GM12872 (cell line): ENCODE measurements at regions not wholly inside any gene's neighbourhood (a gene's known extent, or its start where the extent isn't known, plus 50 kb on each side); places are given as distances from the start of the nearest gene placed in this dataset.

ENCODE experiments used
- TF ChIP-seq, protein P1 (sequence below): IDR thresholded peaks from 3 replicates; pipeline ENCODE4 v1.5.1; 2011; ENCODE audit warnings: low read depth, mild to moderate bottlenecking, low read length, moderate library complexity; ENCODE audit not compliant: insufficient read depth

DNA sequence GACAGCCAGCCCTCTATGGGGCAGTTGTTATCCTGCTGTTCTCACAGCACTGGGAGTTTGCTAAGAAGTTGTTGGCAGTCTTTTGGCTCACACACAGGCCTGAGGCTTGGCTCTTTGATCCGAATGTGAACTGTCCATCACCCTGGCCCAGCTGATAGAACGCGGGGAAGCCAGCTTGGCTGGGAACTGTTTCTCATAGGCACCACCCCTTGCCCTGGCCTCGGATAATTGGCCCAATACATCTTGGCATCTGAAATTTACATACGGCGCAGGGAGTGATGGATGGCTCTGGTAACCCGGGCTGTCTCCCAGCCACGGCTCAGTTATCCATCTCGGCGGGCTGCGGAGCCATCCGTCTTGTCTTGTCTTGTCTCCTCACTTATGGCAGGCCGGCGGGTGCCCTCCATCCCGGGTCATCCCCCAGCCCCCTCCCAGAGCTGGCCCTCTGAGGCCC is 164.1 kb downstream of the PHETA1 start:
- TF ChIP-seq, protein P1, sequence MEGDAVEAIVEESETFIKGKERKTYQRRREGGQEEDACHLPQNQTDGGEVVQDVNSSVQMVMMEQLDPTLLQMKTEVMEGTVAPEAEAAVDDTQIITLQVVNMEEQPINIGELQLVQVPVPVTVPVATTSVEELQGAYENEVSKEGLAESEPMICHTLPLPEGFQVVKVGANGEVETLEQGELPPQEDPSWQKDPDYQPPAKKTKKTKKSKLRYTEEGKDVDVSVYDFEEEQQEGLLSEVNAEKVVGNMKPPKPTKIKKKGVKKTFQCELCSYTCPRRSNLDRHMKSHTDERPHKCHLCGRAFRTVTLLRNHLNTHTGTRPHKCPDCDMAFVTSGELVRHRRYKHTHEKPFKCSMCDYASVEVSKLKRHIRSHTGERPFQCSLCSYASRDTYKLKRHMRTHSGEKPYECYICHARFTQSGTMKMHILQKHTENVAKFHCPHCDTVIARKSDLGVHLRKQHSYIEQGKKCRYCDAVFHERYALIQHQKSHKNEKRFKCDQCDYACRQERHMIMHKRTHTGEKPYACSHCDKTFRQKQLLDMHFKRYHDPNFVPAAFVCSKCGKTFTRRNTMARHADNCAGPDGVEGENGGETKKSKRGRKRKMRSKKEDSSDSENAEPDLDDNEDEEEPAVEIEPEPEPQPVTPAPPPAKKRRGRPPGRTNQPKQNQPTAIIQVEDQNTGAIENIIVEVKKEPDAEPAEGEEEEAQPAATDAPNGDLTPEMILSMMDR: no peak

DNA sequence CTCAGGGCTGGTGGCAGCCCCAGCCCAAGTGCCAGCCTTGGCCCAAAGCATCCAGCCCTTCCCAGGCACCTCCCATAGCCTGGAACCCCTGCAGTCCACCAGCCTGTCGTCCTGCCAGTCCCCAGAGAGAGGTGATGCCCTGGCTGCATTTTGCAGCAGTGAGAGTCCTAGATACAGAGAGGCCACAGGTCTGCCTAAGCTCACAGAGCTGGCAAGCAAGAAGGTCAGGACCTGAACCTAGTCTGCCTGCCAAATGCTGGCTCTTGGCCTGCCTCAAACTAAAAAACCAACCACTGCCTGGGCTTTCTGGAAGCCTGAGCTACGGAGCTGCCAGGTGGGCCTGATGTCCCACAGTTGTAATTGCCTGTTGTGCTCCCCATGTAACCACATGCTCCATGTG is 164.9 kb downstream of the PHETA1 start:
- TF ChIP-seq, protein P1: no peak

DNA sequence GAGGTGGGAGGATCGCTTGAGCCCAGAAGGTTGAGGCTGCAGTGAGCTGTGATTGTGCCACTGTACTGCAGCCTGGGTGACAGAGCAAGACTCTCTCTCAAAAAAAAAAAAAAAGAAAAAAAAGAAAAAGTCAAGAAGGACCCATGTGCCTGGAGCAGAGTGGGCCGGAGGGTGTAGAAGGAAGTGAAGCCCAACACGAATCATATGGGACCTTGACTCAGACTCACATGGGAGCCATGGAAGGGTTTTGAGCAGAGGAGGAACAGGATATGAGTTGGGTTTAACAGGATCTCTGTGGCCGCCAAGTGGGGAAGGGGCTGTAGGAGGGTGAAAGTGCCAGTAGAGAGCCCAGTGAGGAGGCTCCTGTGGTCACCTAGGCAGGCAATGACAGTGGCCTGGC is 165.4 kb downstream of the PHETA1 start:
- TF ChIP-seq, protein P1: no peak

DNA sequence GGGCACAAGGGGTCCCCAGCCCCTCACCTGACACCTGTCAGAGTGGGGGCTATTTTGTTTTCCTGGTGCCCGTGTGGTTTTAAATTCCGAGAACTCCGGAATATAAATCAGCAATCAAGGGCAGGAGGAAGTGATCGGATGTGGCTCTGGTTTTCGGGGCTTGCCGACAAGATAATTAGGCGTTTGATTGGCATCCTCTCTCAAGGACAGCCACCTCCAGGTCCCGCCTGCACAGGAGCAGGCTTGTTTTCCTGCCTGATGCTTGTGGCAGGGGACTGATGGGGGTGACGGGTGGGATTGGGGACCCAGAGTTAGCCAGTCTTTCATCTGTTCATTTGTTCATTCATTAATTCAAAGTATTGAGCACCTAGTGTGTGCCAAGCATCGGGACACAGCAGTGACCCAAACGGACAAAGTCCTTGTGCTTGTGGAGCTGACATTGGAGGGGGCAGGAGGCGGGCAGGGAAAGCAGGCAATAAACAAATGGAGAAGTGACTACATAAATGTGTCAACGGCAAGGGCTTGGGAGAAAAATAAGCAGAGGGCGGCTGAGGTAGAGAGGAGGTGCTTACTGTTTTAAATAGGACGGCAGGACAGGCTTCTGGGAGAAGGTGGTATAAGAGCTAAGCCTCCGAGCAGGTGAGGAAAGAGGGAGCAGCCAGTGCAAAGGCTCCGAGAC is 166.5 kb downstream of the PHETA1 start:
- TF ChIP-seq, protein P1: no peak

DNA sequence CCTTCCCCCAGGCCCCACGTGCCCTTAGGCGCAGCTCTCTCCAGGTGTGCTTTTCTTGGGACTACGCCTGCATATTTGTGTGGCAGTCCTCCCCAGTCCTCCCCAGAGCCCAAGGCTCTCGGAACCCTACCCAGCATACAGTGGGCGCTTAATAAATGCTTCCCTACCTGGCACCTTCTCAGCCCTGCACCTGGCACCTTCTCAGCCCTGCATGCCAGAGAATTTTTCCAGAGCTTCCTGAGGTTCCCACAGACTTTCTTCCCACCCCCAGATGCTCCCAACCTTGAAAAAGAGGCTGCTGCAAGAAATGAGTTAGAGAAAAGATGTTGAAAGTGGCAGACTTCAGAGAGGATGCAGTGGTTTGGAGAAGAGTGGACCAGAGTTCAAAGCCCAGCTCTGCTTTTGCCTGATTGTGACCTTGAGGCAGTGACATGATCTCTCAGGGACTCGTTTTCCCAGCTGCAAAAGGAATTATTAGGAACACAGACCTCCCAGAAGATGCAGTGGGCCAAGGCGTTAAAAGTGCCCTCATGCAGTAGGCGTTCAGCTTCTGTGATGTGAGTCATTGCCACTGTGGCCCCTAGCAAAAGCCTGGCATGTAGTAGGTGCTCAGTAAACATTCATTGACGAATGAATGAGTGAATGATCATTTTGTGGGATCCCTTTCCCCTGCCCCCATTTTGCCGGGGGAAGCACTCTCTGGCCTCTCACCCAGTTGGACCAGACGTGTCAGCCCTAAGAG is 167.2 kb downstream of the PHETA1 start:
- TF ChIP-seq, protein P1: no peak

DNA sequence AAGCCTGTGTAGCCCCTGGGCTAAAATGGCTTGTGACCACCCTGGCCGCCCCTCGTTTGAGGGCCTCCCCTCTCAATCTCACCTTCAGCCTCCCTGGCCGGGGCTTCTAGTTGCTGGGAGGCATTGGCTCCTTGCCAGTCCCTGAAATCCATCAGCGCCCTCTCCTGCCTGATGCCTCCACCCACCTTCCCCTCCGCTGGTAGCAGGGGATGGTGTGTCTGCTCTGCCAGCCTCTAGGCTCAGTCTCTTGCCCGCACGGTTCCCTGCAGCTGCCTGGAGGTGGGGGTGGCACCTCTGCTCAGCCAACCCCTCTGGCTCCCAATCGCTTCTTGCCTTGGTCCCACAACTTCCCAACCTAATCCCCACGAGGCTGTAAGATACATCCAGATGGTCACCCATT is 167.9 kb downstream of the PHETA1 start:
- TF ChIP-seq, protein P1: no peak

DNA sequence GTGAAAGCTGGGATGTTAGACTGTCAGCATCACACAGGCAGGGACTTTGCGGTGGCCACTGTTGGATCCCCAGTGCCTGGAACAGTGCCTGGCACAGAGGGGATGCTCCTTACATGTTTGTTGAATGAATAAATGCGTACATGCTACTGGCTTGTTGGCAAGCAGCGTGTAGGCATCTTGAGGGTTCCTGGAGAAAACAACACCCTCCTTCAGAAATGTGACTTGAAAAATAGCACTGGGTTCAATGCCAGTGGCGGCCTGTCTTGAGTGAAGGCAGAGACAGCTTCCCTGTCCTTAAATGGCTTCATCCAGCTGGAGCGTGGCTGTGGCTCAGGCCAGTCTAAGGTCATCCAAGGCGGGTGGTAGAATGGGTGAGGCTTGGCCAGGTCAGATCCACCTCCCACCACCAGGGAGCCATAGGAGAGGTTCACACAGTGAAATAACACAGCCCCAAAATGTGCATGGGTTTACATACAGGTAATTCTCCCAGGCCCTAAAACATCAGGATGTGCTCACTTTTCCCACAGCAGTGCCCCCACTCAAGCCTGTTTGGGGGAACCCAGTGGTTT is 171.4 kb downstream of the PHETA1 start:
- TF ChIP-seq, protein P1: peak; percentile 9; the same call in 1 of the 3 replicates
